Activated CD4-positive, alpha-beta T cell treated with anti-CD3 and anti-CD28 coated beads, Interleukin-2, amount 10 ng/mL, durations not matched to agents 7 days and 5 days (primary cell): ENCODE measurements at regions not wholly inside any gene's neighbourhood (a gene's known extent, or its start where the extent isn't known, plus 50 kb on each side); places are given as distances from the start of the nearest gene placed in this dataset.

Source experiments
- CTCF ChIA-PET: fragments of 350-600 bp; sonication (Branson Sonifier 250); formaldehyde crosslinking; loops from one replicate; lab custom pipeline; 2021; ENCODE audit warnings: antibody characterized with exemption; lab: Charles Lee
- POLR2A ChIA-PET: fragments of 350-600 bp; sonication (Branson Sonifier 250); formaldehyde crosslinking; loops from one replicate; lab custom pipeline; 2021; ENCODE audit warnings: antibody characterized with exemption; lab: Charles Lee
- DNase-seq: peaks from one replicate; pipeline ENCODE4 v3.0.0-alpha.2; 2020
- H3K27ac Mint-ChIP-seq: one replicate; pipeline ENCODE4 v1.8.0; 2021; ENCODE audit warnings: mild to moderate bottlenecking, moderate library complexity, mixed read lengths
- H3K27me3 Mint-ChIP-seq: one replicate; pipeline ENCODE4 v1.8.0; 2021; ENCODE audit warnings: mixed read lengths
- H3K36me3 Mint-ChIP-seq: one replicate; pipeline ENCODE4 v1.8.0; 2021; ENCODE audit warnings: low read depth, mixed read lengths
- H3K4me1 Mint-ChIP-seq: one replicate; pipeline ENCODE4 v1.8.0; 2021; ENCODE audit warnings: mixed read lengths
- H3K4me3 Mint-ChIP-seq: one replicate; pipeline ENCODE4 v1.8.0; 2021; ENCODE audit warnings: mild to moderate bottlenecking, moderate library complexity, mixed read lengths
- H3K9me3 Mint-ChIP-seq: one replicate; pipeline ENCODE4 v1.8.0; 2021; ENCODE audit warnings: mixed read lengths

DNA sequence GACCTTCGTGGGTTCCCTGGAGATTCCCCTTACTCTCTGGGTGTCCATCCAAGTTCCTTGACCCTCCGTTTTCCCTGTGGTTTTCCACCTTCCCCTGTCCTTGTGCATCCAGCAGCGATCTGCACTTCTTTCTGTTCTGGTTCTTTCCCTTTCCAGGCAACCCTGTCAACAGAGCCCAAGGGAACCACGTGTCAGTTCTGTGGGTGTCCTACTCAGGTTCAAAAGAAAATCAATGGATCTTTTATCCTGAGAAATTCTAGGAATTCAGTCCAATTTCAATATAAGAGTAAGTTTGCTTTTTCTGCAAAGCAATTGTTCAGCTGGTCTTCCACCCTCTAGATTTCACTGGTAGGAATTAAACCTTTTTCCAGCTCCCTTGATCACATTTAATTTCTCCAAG, 1394.8 kb upstream of the SLC10A2 start:
- Mint-ChIP-seq H3K4me1 (no peaks in the 10 kb centered on the region), H3K27ac (no peak overlapping the region), H3K9me3 (no peaks in the 10 kb centered on the region), H3K27me3 (no peaks in the 10 kb centered on the region), H3K36me3 (no peaks in the 10 kb centered on the region), H3K4me3 (no peak overlapping the region)
- DNase-seq = no peak
- CTCF ChIA-PET = no interaction called here
- POLR2A ChIA-PET = no interaction called here

GRCh38 chr13:104460554-104460953, 1394.3 kb upstream of the SLC10A2 start:
- CTCF ChIA-PET = no interaction called here
- H3K27me3 Mint-ChIP-seq = no peaks in the 10 kb centered on the region
- no peaks in the 10 kb centered on the region for H3K4me1 Mint-ChIP-seq
- POLR2A ChIA-PET = no interaction called here
- DNase-seq = no peak
- no peaks in the 10 kb centered on the region for H3K9me3 Mint-ChIP-seq
- H3K27ac Mint-ChIP-seq = no peak overlapping the region
- H3K4me3 Mint-ChIP-seq = no peak overlapping the region
- no peaks in the 10 kb centered on the region for H3K36me3 Mint-ChIP-seq

- no peak overlapping the region for H3K27ac Mint-ChIP-seq
- H3K27me3 Mint-ChIP-seq = no peaks in the 10 kb centered on the region
- DNase-seq = no peak
- H3K4me3 Mint-ChIP-seq = no peak overlapping the region
- ChIA-PET CTCF (no interaction called here), POLR2A (no interaction called here)
- no peaks in the 10 kb centered on the region for H3K4me1 Mint-ChIP-seq
- no peaks in the 10 kb centered on the region for H3K36me3 Mint-ChIP-seq
- peaks cover 5% of the 10 kb centered on the region for H3K9me3 Mint-ChIP-seq
These were observed 1383.8 kb upstream of the SLC10A2 start for GRCh38 chr13:104450006-104450405.

- ChIA-PET CTCF (no interaction called here), POLR2A (no interaction called here)
- H3K27ac Mint-ChIP-seq = no peak overlapping the region
These were observed 1381.1 kb upstream of the SLC10A2 start for GRCh38 chr13:104447348-104447747.

DNA sequence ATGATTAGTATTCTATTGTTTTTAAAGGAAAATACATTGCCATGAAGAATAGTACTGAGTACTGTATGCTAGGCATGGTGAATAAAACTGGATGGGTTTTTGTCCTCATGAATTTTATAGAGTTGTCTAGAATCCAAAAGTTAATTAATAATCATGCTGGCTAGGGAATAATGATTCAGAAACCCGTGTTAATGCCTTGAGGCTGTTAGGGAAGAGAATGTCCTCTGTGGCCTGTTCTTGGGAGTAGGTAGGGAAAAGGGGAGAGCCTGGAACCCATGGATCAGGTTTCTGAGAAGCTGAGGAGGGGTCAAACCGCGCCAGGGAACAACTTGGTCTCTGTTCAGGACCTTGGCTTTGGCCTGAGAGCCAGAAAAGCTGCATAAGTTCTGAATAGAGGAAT, 1376.3 kb upstream of the SLC10A2 start:
- Mint-ChIP-seq H3K27ac (no peak overlapping the region), H3K4me3 (no peak overlapping the region), H3K9me3 (peaks cover 9% of the 10 kb centered on the region), H3K4me1 (no peaks in the 10 kb centered on the region), H3K27me3 (no peaks in the 10 kb centered on the region), H3K36me3 (no peaks in the 10 kb centered on the region)
- POLR2A ChIA-PET = no interaction called here
- no peak for DNase-seq
- CTCF ChIA-PET = no interaction called here

More at GRCh38 chr13:104447348-104447747, 1381.1 kb upstream of the SLC10A2 start:
- H3K4me1 Mint-ChIP-seq = no peaks in the 10 kb centered on the region
- H3K27me3 Mint-ChIP-seq = no peaks in the 10 kb centered on the region
- no peak for DNase-seq
- peaks cover 9% of the 10 kb centered on the region for H3K9me3 Mint-ChIP-seq
- no peak overlapping the region for H3K4me3 Mint-ChIP-seq
- no peaks in the 10 kb centered on the region for H3K36me3 Mint-ChIP-seq

DNA sequence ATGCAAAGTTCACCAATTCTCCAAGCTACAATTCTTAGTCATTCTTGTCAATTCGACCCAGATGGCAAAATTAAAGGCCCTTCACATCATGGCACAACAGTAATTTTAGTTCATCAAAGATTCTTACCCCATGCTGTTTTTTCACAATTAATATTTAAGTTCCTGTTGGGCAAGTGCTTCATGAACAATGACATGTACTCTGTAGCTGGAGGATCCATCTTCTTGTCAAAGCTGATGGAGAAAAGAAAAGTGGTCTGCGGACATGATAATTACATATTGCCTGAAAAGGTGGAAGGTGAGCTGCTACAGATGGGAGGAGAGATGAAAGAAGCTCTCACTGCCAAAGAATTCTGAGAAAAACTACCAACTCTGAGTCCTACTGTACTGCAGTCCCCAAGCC, 1370.3 kb upstream of the SLC10A2 start:
- Mint-ChIP-seq H3K27ac (no peak overlapping the region), H3K4me3 (no peak overlapping the region), H3K27me3 (no peaks in the 10 kb centered on the region), H3K36me3 (no peaks in the 10 kb centered on the region), H3K9me3 (no peaks in the 10 kb centered on the region), H3K4me1 (no peaks in the 10 kb centered on the region)
- POLR2A ChIA-PET = no interaction called here
- DNase-seq = no peak
- CTCF ChIA-PET = no interaction called here

DNA sequence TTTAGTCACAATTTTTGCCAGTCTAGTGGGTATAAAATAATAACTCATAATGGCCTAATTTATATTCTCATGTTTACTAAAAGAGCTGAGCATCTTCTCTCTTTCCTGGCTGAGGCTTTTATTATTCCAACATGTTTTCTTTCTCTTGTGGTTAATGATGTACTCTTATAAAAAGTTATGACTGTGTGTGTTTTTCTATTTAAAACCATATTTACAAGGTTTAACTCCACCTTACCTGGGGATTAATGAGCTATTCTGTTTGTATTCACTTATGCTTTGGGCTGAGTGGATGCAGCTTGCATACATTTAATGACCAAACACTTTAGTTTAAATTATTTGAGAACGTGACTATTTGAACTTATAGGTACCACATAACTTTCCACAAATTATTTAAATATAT, 1365.7 kb upstream of the SLC10A2 start:
- Mint-ChIP-seq H3K9me3 (no peaks in the 10 kb centered on the region), H3K4me1 (no peaks in the 10 kb centered on the region), H3K36me3 (no peaks in the 10 kb centered on the region), H3K27ac (no peak overlapping the region), H3K27me3 (no peaks in the 10 kb centered on the region), H3K4me3 (no peak overlapping the region)
- ChIA-PET POLR2A (no interaction called here), CTCF (no interaction called here)
- no peak for DNase-seq

GRCh38 chr13:104426435-104426834, 1360.2 kb upstream of the SLC10A2 start:
- POLR2A ChIA-PET = no interaction called here
- CTCF ChIA-PET = no interaction called here
- Mint-ChIP-seq H3K9me3 (no peaks in the 10 kb centered on the region), H3K36me3 (no peaks in the 10 kb centered on the region), H3K4me3 (no peak overlapping the region), H3K4me1 (no peaks in the 10 kb centered on the region), H3K27me3 (no peaks in the 10 kb centered on the region), H3K27ac (no peak overlapping the region)
- no peak for DNase-seq

GRCh38 chr13:104422668-104423067, 1356.5 kb upstream of the SLC10A2 start:
- no peaks in the 10 kb centered on the region for H3K4me1 Mint-ChIP-seq
- no peak overlapping the region for H3K4me3 Mint-ChIP-seq
- DNase-seq = no peak
- H3K27me3 Mint-ChIP-seq = no peaks in the 10 kb centered on the region
- H3K9me3 Mint-ChIP-seq = no peaks in the 10 kb centered on the region
- ChIA-PET CTCF (interaction anchor here (0.6 kb wide), 1 partner anchor 787 kb away, joined by 3 read pairs; no protein-coding TSS in a partner anchor), POLR2A (no interaction called here)
- H3K36me3 Mint-ChIP-seq = no peaks in the 10 kb centered on the region
- H3K27ac Mint-ChIP-seq = no peak overlapping the region

DNA sequence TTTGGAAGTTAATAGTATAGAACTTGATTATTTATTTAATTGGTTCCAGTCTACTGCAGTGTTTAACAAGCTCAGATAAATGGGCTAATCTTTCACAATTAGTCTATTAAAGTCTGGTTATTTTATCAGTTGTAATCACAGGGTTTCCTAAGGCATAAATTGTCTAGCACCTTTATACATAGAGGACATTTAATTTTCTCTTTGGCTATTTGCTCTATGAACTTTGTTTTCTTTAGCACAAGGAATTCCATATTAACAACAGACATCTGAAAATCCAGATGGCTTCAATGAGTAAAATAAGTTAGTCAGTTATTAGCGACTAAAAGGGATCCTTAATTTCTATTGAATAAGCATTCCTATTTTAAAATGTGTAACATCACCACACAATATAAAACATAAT, 1350.8 kb upstream of the SLC10A2 start:
- Mint-ChIP-seq H3K36me3 (no peaks in the 10 kb centered on the region), H3K27me3 (no peaks in the 10 kb centered on the region), H3K27ac (no peak overlapping the region), H3K4me3 (no peak overlapping the region), H3K9me3 (no peaks in the 10 kb centered on the region), H3K4me1 (no peaks in the 10 kb centered on the region)
- ChIA-PET CTCF (no interaction called here), POLR2A (no interaction called here)
- DNase-seq = no peak

DNA sequence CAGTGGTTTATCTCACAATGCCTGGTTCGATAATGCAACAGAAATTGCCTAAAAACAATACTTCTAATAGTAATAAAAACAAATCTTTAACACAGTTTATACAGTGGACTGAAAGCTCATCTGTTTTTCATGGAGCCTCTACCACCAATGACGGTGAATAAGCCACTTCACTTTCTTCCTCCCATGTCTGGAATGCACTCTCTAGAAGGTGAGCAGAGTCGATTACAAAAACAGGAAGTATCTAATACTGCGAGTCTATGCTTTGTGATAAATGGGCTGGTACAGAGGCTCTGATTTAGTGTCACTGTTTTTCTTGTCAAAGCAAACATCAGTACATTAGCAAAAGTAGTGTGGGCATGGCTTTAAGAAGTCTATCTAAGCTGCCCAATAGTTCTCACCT, 1348.6 kb upstream of the SLC10A2 start:
- CTCF ChIA-PET = no interaction called here
- Mint-ChIP-seq H3K36me3 (no peaks in the 10 kb centered on the region), H3K27ac (no peak overlapping the region)

DNA sequence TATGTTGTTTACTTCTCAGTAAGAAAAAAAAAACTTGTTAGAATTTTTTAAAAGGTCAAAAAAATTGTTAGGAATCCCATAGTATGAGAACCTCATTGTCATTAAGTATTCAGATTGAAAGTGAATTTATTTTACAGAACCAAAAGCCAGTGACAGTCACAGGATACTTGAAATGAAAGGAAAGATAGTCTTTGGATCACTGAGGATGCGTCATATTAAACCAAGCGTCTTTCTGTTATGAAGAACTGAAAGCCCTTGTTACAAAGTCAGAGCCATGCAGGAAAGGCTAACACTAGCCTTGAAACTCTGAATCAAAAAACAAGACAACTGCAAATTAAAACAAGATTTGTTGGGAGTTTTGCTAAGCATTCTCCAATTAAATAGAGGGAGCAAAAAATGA, 1348.0 kb upstream of the SLC10A2 start:
- H3K4me1 Mint-ChIP-seq = no peaks in the 10 kb centered on the region
- no peak for DNase-seq
- no peaks in the 10 kb centered on the region for H3K36me3 Mint-ChIP-seq
- no peak overlapping the region for H3K4me3 Mint-ChIP-seq
- POLR2A ChIA-PET = no interaction called here
- CTCF ChIA-PET = no interaction called here
- H3K27ac Mint-ChIP-seq = no peak overlapping the region
- H3K9me3 Mint-ChIP-seq = no peaks in the 10 kb centered on the region
- H3K27me3 Mint-ChIP-seq = no peaks in the 10 kb centered on the region

More for the DNA sequence above, 1348.6 kb upstream of the SLC10A2 start:
- no peaks in the 10 kb centered on the region for H3K4me1 Mint-ChIP-seq
- no peaks in the 10 kb centered on the region for H3K9me3 Mint-ChIP-seq
- no peak overlapping the region for H3K4me3 Mint-ChIP-seq
- DNase-seq = no peak
- POLR2A ChIA-PET = no interaction called here
- H3K27me3 Mint-ChIP-seq = no peaks in the 10 kb centered on the region

DNA sequence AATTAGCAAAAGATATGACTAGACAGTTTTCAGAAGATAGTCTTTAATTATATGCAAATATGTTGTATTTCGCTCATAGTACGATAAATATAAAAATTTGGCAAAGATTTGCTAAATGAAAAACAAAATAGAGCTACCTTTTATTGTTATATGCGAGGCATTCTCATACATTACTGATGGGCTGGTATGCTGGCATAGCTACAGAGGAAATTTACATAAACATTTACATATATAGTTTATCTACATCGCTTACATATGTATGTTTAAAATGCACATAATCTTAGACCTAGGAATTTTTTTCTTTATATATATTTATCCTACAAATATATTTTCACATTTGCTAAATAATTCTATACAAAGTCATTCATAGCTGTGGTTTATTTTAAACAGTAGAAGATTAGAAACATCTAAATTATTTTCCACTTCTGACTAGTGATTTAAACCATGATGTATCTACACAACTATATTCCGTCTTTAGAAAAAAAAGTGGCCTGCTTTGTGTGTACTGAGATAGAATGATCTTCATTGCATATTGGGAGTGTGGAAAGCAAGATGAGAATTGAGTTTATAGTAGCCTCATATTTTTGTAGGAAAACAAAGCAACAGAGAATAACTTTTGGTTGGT, 1345.0 kb upstream of the SLC10A2 start:
- H3K27ac Mint-ChIP-seq = no peak overlapping the region
- no peaks in the 10 kb centered on the region for H3K36me3 Mint-ChIP-seq
- H3K4me1 Mint-ChIP-seq = no peaks in the 10 kb centered on the region
- H3K9me3 Mint-ChIP-seq = no peaks in the 10 kb centered on the region
- ChIA-PET POLR2A (no interaction called here), CTCF (no interaction called here)
- H3K27me3 Mint-ChIP-seq = no peaks in the 10 kb centered on the region
- H3K4me3 Mint-ChIP-seq = no peak overlapping the region
- DNase-seq = no peak

- CTCF ChIA-PET = interaction anchor here (0.7 kb wide), 1 partner anchor 1180 kb away, joined by 3 read pairs; no protein-coding TSS in a partner anchor
- Mint-ChIP-seq H3K9me3 (no peaks in the 10 kb centered on the region), H3K27me3 (no peaks in the 10 kb centered on the region), H3K27ac (no peak overlapping the region), H3K4me3 (no peak overlapping the region), H3K4me1 (no peaks in the 10 kb centered on the region), H3K36me3 (no peaks in the 10 kb centered on the region)
- POLR2A ChIA-PET = no interaction called here
- no peak for DNase-seq
These were observed 1342.5 kb upstream of the SLC10A2 start for GRCh38 chr13:104408733-104409132.
